Activated effector memory CD4-positive, alpha-beta T cell treated with Interleukin-2 at 50 U/mL for 16 hours (primary cell): ENCODE measurements at regions not wholly inside any gene's neighbourhood (a gene's known extent, or its start where the extent isn't known, plus 50 kb on each side); places are given as distances from the start of the nearest gene placed in this dataset.
"Not testable (repeated sequence)": the region's sequence is repeated elsewhere in the genome, so short reads cannot be mapped to it uniquely, and the experiment has no call there.

Experiments
- DNase-seq: peaks from one replicate; pipeline ENCODE4 v3.0.0-alpha.2; 2020

- no peak for DNase-seq
Observed at GRCh38 chr6:139701003-139701402, 326.6 kb upstream of the CITED2 start.

- DNase-seq, result no peak
Observed at GRCh38 chr6:139699911-139700310, 325.5 kb upstream of the CITED2 start.

- DNase-seq, result no peak
Observed at GRCh38 chr6:139699335-139699734, 324.9 kb upstream of the CITED2 start.

GRCh38 chr6:139698526-139699176 is 324.2 kb upstream of the CITED2 start:
- DNase-seq, result no peak

GRCh38 chr6:139697856-139698255 is 323.4 kb upstream of the CITED2 start:
- not testable (repeated sequence) for DNase-seq

GRCh38 chr6:139696991-139697390 is 322.5 kb upstream of the CITED2 start:
- DNase-seq, result not testable (repeated sequence)

- no peak for DNase-seq
Observed at GRCh38 chr6:139695361-139695760, 320.9 kb upstream of the CITED2 start.

- no peak for DNase-seq
Observed at GRCh38 chr6:139693735-139694134, 319.3 kb upstream of the CITED2 start.

GRCh38 chr6:139690007-139690406 is 315.6 kb upstream of the CITED2 start:
- DNase-seq, result no peak

GRCh38 chr6:139687055-139687454 is 312.6 kb upstream of the CITED2 start:
- no peak for DNase-seq

- DNase-seq, result no peak
Observed at GRCh38 chr6:139686308-139686707, 311.9 kb upstream of the CITED2 start.

- no peak for DNase-seq
Observed at GRCh38 chr6:139685009-139685408, 310.6 kb upstream of the CITED2 start.

GRCh38 chr6:139680819-139681218 is 306.4 kb upstream of the CITED2 start:
- DNase-seq, result no peak

GRCh38 chr6:139679516-139680179 is 305.2 kb upstream of the CITED2 start:
- no peak for DNase-seq

- DNase-seq, result no peak
Observed at GRCh38 chr6:139676718-139677117, 302.3 kb upstream of the CITED2 start.

- DNase-seq, result no peak
Observed at GRCh38 chr6:139666284-139666683, 291.8 kb upstream of the CITED2 start.

- DNase-seq, result no peak
Observed at GRCh38 chr6:139663996-139664395, 289.5 kb upstream of the CITED2 start.

- no peak for DNase-seq
Observed at GRCh38 chr6:139659711-139660110, 285.3 kb upstream of the CITED2 start.

- DNase-seq, result no peak
Observed at GRCh38 chr6:139659196-139659595, 284.7 kb upstream of the CITED2 start.

GRCh38 chr6:139657119-139657518 is 282.7 kb upstream of the CITED2 start:
- DNase-seq, result no peak

- no peak for DNase-seq
Observed at GRCh38 chr6:139655783-139656705, 281.6 kb upstream of the CITED2 start.

- no peak for DNase-seq
Observed at GRCh38 chr6:139654888-139655782, 280.7 kb upstream of the CITED2 start.

GRCh38 chr6:139654309-139654708 is 279.9 kb upstream of the CITED2 start:
- DNase-seq, result no peak
